Activated CD4-positive, alpha-beta T cell treated with anti-CD3 and anti-CD28 coated beads for 24 hours (primary cell): ENCODE measurements at regions not wholly inside any gene's neighbourhood (a gene's known extent, or its start where the extent isn't known, plus 50 kb on each side); places are given as distances from the start of the nearest gene placed in this dataset.

Source experiments
- DNase-seq, 2 donors: peaks; one replicate each; pipeline ENCODE4 v3.0.0-alpha.2; 2020; ENCODE audit warnings: low read depth in 2 of 2

GRCh38 chr21:38957575-38958322 is 152.0 kb downstream of the ETS2 start:
- no peak for DNase-seq

- no peak for DNase-seq
Measured at GRCh38 chr21:38956856-38957571, 151.3 kb downstream of the ETS2 start.

- no peak for DNase-seq
Measured at GRCh38 chr21:38956521-38956855, 150.8 kb downstream of the ETS2 start.

- no peak for DNase-seq
Measured at GRCh38 chr21:38956007-38956406, 150.3 kb downstream of the ETS2 start.

GRCh38 chr21:38955495-38955894 is 149.8 kb downstream of the ETS2 start:
- no peak for DNase-seq

GRCh38 chr21:38954588-38955004 is 148.9 kb downstream of the ETS2 start:
- DNase-seq, result no peak

- no peak for DNase-seq
Measured at GRCh38 chr21:38953516-38953915, 147.8 kb downstream of the ETS2 start.

GRCh38 chr21:38952890-38953289 is 147.2 kb downstream of the ETS2 start:
- no peak for DNase-seq

- no peak for DNase-seq
Measured at GRCh38 chr21:38951095-38951730, 145.5 kb downstream of the ETS2 start.

- DNase-seq, result no peak
Measured at GRCh38 chr21:38950435-38951094, 144.8 kb downstream of the ETS2 start.

GRCh38 chr21:38949070-38949380 is 143.3 kb downstream of the ETS2 start:
- no peak for DNase-seq

- DNase-seq, result no peak
Measured at GRCh38 chr21:38948377-38949069, 142.8 kb downstream of the ETS2 start.

- no peak for DNase-seq
Measured at GRCh38 chr21:38945545-38946245, 140.0 kb downstream of the ETS2 start.

- DNase-seq, result no peak
Measured at GRCh38 chr21:38944903-38945302, 139.2 kb downstream of the ETS2 start.

- DNase-seq, result no peak
Measured at GRCh38 chr21:38944402-38944801, 138.7 kb downstream of the ETS2 start.

GRCh38 chr21:38942748-38943211 is 137.1 kb downstream of the ETS2 start:
- DNase-seq, result no peak

- no peak for DNase-seq
Measured at GRCh38 chr21:38938769-38939168, 133.0 kb downstream of the ETS2 start.

- no peak for DNase-seq
Measured at GRCh38 chr21:38938343-38938742, 132.6 kb downstream of the ETS2 start.

- DNase-seq, result no peak
Measured at GRCh38 chr21:38937844-38938243, 132.1 kb downstream of the ETS2 start.

- no peak for DNase-seq
Measured at GRCh38 chr21:38937286-38937790, 131.6 kb downstream of the ETS2 start.

- DNase-seq, result no peak
Measured at GRCh38 chr21:38936240-38936639, 130.5 kb downstream of the ETS2 start.
